ENCODE measurements at regions not wholly inside any gene's neighbourhood (a gene's known extent, or its start where the extent isn't known, plus 50 kb on each side); places are given as distances from the start of the nearest gene placed in this dataset.

DNA sequence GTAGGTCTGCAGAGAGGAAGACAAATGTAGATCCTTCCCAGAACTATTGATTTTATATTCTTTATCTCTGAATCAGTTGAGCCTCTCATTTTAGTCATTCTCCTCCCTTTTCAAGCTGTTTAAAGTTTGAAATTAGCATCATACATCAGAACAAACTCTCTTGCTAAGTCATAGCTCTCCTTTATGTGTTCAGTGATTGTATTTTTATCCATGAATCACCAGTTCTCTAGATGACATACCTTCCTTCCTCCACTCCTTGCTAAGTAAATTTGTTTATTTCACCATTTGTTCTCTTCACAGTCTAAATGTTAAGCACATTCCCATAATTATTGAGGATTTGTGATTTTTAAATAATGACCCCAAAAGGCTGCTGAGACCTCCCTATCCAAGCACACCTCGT, 63.5 kb upstream of the RAPGEF4 start:
- FAIRE-seq = no peak

DNA sequence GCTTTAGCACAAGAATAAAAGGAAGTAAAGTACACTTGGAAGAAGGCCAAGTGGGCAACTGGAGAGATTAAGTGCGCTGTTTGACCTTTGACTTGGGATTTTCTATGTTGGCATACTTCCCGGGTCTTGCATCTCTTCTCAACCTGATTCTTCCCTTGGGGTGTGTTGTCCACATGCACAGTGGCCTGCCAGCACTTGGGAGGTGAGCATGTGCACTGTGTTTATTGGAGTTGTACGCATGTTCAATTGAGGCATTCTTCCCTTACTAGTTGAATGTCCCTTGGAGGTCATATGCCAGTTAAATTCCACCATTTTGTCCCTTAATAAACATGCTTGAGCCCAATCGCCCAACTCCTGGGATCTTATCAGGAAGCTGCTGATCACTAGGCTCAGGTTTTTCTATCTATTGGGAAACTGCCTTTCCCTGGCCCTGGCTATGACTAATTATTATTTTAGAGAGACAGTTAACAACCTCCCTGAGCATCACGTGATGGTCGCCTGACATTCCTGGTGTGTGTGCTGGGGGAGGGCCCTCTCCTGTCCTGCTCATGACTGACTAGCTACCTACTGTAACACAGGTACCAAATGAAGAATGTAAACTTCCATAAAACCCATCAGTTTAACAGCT, 62.5 kb upstream of the RAPGEF4 start:
- ATAC-seq (peak in 1 of 4 donors; percentile 49), DNase-seq (no peak), FAIRE-seq (no peak)
- intact Hi-C loops (cut with DNase I) = no loop called here
- H3K4me3 ChIP-seq = no peak overlapping the region
- TF ChIP-seq, protein P1, sequence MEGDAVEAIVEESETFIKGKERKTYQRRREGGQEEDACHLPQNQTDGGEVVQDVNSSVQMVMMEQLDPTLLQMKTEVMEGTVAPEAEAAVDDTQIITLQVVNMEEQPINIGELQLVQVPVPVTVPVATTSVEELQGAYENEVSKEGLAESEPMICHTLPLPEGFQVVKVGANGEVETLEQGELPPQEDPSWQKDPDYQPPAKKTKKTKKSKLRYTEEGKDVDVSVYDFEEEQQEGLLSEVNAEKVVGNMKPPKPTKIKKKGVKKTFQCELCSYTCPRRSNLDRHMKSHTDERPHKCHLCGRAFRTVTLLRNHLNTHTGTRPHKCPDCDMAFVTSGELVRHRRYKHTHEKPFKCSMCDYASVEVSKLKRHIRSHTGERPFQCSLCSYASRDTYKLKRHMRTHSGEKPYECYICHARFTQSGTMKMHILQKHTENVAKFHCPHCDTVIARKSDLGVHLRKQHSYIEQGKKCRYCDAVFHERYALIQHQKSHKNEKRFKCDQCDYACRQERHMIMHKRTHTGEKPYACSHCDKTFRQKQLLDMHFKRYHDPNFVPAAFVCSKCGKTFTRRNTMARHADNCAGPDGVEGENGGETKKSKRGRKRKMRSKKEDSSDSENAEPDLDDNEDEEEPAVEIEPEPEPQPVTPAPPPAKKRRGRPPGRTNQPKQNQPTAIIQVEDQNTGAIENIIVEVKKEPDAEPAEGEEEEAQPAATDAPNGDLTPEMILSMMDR (IDR thresholded peaks at IDR 0.05) = no peak
- H3K9me3 ChIP-seq = no peaks in the 10 kb centered on the region
- H3K27ac ChIP-seq = no peak overlapping the region
- H3K36me3 ChIP-seq = no peaks in the 10 kb centered on the region
- WGBS, 2 donors = 59 to 60% methylated on average over 6 of the region's 6 CpGs
- H3K27me3 ChIP-seq = peaks cover 0 to 3% (median 0%) of the 10 kb centered on the region in 4 donors
- H3K4me1 ChIP-seq = no peaks in the 10 kb centered on the region

More for the DNA sequence above, 63.5 kb upstream of the RAPGEF4 start:
- TF ChIP-seq, protein P1 (IDR thresholded peaks at IDR 0.05) = no peak
- H3K27me3 ChIP-seq = peaks cover 0 to 3% (median 0%) of the 10 kb centered on the region in 4 donors
- no peak overlapping the region for H3K27ac ChIP-seq
- no peak for DNase-seq
- H3K36me3 ChIP-seq = no peaks in the 10 kb centered on the region
- intact Hi-C loops (cut with DNase I) = no loop called here
- no peaks in the 10 kb centered on the region for H3K9me3 ChIP-seq
- H3K4me1 ChIP-seq = no peaks in the 10 kb centered on the region
- 49 to 56% methylated on average over 1 of the region's 1 CpG for WGBS, 2 donors
- no peak overlapping the region for H3K4me3 ChIP-seq
- ATAC-seq = no peak

DNA sequence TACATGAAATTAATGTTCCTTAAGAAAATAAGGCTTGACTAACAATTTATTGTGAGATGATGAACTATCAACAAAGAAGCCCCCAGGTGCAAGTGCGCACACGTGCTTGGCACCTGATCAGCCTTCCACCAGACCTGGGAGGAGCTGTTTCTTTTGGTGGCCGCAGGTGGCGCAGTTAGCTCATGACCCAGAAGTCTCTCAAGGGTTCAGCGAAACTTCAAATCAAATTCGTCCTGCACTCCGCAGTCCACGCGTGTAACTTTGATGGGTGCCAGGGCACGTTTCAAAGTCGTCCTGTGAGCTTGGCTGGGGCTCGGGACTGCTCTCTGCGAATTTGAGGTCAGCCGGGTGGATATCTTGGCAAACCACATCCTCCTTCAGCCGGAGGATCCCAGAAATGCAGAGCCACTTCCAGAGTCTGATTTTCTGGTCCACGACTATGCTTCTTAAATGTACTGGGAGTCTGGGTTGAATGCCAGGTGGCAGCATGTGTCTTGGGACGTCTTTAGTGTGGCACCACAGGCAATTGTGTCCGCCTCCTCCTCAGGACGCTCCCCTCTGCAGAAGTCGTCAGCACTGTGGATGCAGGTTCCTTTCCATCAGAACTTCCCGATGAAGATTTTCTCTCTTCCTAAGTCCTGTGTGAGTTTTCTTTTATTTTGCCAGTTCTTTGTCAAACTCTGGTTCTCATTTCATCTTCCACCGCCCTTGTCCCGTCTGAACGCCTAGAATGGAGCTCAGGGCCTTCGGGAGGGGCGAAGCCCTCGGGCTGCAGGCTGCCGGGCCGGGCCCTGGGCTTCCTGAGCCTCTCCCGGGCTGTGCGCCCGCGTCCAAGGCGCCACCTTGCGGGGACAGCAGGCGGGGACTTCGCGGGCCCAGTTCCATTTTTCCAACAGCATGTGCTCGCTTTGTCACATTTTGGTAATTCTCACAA, 61.3 kb upstream of the RAPGEF4 start:
- TF ChIP-seq, protein P1 (IDR thresholded peaks at IDR 0.05) = peak in 3 of 4 donors; percentile 26 to 69 (median 46)
- FAIRE-seq = no peak
- no peaks in the 10 kb centered on the region for H3K36me3 ChIP-seq
- WGBS, 2 donors = 40 to 47% methylated on average over 39 of the region's 39 CpGs
- H3K4me3 ChIP-seq = no peak overlapping the region
- no peaks in the 10 kb centered on the region for H3K4me1 ChIP-seq
- DNase-seq = peak; percentile 16 to 87 (median 60)
- H3K27ac ChIP-seq = no peak overlapping the region
- H3K27me3 ChIP-seq = peaks cover 0 to 3% (median 0%) of the 10 kb centered on the region in 4 donors
- ATAC-seq = peak; percentile 83 to 98 (median 94)
- intact Hi-C loops (cut with DNase I) = no loop called here
- H3K9me3 ChIP-seq = no peaks in the 10 kb centered on the region

DNA sequence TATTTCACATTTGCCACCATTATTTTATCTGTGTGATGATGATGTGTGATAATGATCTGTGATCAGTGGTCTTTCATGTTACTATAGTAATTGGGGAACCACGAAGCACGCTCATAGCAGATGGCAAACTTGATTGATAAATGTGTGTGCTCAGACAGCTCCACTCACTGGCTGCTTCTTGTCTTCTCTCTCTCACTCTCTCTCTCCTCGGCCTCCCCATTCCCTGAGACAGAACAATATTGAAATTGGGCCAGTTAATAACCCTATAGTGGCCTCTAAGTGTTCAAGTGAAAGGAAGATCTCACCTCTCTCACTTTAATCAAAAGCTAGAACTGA, 60.7 kb upstream of the RAPGEF4 start:
- H3K9me3 ChIP-seq = no peaks in the 10 kb centered on the region
- H3K27me3 ChIP-seq = peaks cover 0 to 2% (median 0%) of the 10 kb centered on the region in 4 donors
- no peak overlapping the region for H3K27ac ChIP-seq
- intact Hi-C loops (cut with DNase I) = no loop called here
- peak in 2 of 4 donors; percentile 22 to 46 for ATAC-seq
- no peaks in the 10 kb centered on the region for H3K36me3 ChIP-seq
- no peak overlapping the region for H3K4me3 ChIP-seq
- no peak for FAIRE-seq
- no peak for DNase-seq
- H3K4me1 ChIP-seq = no peaks in the 10 kb centered on the region
- TF ChIP-seq, protein P1 (IDR thresholded peaks at IDR 0.05) = no peak
- WGBS, 2 donors = 37 to 44% methylated on average over 3 of the region's 3 CpGs

DNA sequence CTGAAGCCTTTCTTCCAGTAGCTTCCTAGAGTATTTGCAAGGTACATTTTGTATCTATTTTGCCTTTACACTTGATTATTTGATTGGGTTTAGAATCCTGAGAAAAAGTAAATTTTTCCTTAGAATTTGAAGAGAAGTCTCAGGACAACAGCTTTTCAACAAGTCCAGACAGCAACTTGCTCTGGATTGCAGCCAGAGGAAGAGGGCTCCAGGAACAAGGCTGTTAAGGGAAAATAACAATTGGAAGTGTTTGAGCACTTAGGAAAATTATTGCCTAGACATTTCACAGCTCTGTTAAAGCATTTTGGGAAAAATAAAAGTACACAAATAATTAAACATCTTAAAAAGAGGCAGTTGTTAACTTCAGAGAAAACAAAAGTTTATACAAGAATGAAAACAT, 58.3 kb upstream of the RAPGEF4 start:
- Histone ChIP-seq H3K36me3 (no peaks in the 10 kb centered on the region), H3K9me3 (no peaks in the 10 kb centered on the region), H3K4me1 (no peaks in the 10 kb centered on the region), H3K4me3 (no peak overlapping the region), H3K27me3 (no peaks in the 10 kb centered on the region), H3K27ac (no peak overlapping the region)
- intact Hi-C loops (cut with DNase I) = no loop called here
- FAIRE-seq (no peak), DNase-seq (no peak), ATAC-seq (no peak)
- TF ChIP-seq, protein P1 (IDR thresholded peaks at IDR 0.05) = no peak

Measured in pancreas (tissue), 10 donors.